GM19193 (cell line): ENCODE measurements at regions not wholly inside any gene's neighbourhood (a gene's known extent, or its start where the extent isn't known, plus 50 kb on each side); places are given as distances from the start of the nearest gene placed in this dataset.

Source experiments
- POLR2A ChIP-seq: IDR thresholded peaks from 4 replicates; pipeline ENCODE4 v1.6.1; 2011; ENCODE audit not compliant: insufficient read depth, insufficient read length; ENCODE audit errors: extremely low read depth

DNA sequence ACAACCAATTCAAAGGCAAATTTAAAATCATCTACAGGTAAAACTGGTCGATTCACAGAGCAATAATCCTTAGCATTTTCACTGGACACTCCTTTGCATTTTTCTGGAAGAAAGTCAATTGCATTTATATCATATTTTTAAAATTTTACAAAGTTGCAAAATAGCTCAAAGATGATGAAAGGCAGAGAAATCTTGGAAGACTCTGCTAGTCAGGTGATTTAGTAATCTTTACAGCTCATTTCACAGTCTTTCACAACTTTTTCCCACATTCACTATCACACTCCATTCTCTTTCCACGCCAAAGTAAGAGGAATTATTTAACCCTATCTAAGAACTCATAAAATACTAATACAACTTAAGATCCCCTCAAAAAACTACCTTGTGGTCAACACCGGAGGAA, 1063.8 kb downstream of the EFNB2 start:
- no peak for TF ChIP-seq POLR2A

DNA sequence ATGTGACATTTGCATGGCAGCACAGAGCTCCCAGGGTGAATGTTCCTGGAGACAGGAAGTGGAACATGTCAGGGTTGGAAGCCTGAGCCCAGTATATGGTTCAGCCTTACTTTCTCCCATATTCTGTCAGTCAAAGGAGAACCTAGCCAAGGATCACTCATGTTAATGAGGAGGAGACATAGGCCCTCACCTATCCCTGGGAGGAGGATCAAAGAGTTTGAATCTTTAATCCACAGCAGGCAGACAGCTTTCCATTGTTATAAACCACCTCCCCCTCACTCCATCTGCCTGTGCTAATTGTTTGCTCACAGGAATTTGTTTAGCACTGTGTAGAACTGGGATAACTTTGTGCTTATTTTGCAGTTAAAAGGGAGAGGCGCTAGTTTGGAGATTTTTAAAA, 1069.1 kb downstream of the EFNB2 start:
- TF ChIP-seq POLR2A, result no peak

DNA sequence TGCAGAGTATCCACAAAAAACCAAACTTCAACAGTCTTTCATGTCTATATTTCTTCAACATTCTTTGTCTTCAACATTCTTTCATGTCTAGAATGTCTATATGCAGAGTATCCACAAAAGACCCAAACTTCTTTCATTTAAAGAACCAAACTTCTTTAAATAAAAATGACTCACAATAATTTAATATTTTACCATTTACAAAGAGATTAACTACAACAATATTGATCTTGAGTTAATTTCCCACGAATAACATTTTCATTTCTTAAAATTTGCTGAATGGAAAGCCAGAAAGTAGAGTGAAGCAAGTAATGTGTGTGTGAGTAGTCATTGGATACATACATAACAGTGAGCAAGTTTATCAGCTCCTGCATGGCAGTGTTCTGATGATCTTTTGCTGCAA, 1069.7 kb downstream of the EFNB2 start, which contains the start of gene DAOA:
DAOA (plus strand) TSS at position 301 of the 400 bp plus-strand sequence.
- no peak for TF ChIP-seq POLR2A

DNA sequence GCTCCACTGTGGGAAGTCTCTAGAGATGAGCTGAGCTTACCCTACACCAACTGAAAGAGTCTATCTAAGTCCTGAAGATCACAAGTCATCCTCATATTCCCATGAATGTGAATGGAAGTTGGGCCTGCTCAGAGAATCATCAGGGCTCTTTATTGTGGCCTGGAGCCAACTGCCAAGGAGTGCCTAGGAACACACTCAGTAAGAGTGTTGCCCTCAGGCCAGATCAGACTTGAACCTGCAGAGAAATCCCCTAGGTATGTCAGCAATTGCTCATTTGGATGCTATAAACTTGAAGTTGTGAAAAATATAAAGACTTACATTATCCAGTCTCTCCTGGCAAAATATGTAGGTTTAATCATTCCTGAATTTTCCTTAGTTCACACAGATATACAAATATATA, 1070.2 kb downstream of the EFNB2 start:
- no peak for TF ChIP-seq POLR2A

GRCh38 chr13:105464249-105464648, 1071.2 kb downstream of the EFNB2 start:
- TF ChIP-seq POLR2A, result no peak

DNA sequence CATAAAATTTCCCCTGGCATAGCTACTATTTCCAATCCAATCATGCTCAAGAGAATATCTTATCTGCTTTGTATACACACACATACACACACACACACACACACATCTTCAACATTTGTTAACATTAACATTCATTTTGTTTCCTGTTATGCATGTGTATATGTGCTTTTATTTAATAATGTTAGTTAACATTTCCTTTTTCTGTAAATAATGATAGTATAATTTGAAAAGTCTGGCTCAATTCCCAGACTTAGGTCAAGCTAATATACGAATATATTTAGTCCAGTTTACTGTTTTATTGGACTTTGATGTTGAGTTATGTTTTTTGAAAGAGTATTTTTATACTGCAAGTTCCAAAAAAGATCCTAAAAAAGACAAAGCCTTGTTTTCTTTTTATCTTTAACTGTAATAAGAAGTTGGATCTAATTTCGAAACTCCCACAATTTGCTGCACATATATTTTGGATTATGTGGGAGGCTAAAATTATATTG, 1072.4 kb downstream of the EFNB2 start:
- no peak for TF ChIP-seq POLR2A

GRCh38 chr13:105462098-105462497, 1073.4 kb downstream of the EFNB2 start:
- TF ChIP-seq POLR2A, result no peak

DNA sequence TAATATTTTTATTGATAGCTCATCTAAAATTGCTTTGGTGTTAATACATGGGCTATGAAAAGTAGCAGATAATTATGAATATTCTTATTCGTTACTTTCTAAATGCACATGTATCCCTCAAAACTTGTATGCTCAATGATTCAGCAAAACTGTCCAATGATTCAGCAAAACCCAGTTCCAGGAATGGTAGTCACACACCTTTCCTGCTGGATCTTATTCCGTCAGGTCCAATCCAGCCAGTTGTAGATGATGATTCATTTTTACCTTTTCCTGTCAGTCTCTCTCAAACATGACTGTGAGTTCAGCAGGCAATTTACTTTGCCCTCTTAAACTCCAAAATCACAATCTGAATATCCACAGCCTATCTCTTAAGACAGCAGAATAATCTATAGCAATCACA, 1082.6 kb downstream of the EFNB2 start:
- no peak for TF ChIP-seq POLR2A

DNA sequence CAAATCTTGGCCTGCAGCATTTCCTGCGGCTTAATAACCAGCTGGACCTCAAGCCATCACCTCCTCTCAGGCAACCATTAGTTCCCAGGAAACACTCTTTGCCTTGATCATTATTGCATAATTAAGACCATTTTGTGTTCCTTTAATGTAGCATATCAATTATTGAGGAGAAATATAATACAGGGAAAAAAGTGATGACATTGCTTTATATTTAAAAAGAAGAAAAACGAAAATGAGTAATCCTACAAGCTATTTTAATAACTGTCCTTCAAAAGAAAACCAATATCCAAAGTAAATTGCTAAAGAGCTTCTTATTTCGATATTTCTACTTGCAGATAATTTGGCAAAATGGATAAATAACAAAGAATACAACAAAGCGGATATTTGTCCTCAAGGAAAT, 1084.7 kb downstream of the EFNB2 start:
- TF ChIP-seq POLR2A, result no peak

DNA sequence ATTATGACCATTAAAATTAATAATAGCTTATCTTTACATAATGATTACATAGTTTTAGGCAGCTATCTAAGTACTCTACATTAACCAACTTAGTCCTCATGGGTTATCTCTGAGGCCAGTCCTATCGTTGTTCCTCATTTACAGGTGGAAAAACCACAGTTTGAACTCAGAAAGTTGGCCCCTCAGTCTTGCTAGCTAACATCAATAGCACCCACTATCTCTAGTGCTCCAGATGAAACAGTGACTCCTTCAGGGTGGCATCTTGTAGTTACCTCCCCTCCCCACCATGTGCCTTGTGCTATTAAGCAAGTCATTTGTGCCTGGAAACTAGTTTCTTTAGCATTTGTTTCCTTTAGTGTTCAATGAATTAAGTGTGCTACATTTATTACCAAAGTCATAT, 1086.7 kb downstream of the EFNB2 start:
- no peak for TF ChIP-seq POLR2A

- no peak for TF ChIP-seq POLR2A
Measured at GRCh38 chr13:105446197-105446596, 1089.3 kb downstream of the EFNB2 start.

- no peak for TF ChIP-seq POLR2A
Measured at GRCh38 chr13:105445796-105446195, 1089.7 kb downstream of the EFNB2 start.

GRCh38 chr13:105442949-105443699, 1092.3 kb downstream of the EFNB2 start:
- TF ChIP-seq POLR2A, result no peak

GRCh38 chr13:105442040-105442439, 1093.4 kb downstream of the EFNB2 start:
- TF ChIP-seq POLR2A, result no peak

DNA sequence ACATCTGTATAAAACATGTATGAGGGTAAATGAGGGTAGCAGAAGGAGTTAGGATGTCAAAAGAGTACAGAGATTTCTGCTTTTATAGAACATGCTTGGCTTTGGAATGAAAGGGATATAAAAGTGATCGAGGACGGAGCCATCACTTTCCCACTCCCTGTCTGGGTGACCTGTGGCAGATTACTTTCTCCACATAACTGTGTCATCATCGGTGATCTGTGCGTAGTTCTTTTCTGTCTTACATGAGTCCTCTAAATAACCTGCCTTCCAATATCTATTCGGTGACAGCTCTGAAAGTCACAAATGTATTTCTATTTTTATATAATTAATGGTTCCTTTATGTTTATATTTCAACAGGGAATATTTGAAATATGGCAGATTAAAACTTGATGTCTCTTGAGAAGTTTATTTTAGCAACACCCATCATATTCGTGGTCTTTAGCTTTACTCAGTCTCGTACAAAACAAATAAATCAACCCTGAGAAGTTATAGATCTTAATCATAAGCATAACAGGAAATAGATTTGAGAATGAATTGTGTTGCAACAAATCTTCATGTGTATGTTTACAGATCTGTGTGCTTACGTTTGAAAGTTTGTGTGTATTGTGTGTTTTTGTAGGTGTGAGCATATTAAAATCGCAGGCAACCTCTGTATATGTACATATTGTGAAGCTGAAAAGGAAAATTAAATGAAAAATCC, 1094.3 kb downstream of the EFNB2 start:
- no peak for TF ChIP-seq POLR2A

DNA sequence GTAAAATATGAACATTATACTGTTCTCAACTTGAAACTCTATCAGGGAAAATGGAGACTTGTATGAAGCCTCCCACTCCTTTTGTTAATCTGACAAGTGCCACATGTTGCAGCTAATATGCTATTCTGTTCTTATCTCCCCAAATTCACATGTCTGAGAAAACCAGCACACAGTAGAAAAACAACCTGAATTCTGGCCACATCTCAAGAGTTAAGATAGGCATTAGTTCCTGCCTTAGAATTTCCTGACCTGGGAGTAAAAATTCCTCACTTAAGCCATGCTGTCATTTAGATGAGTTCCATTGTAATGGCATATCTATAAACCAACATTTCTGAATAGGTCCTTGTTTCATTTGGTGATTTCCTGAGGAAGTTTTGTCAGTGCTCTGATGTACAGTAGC, 1098.5 kb downstream of the EFNB2 start:
- no peak for TF ChIP-seq POLR2A
